ENCODE measurements at regions not wholly inside any gene's neighbourhood (a gene's known extent, or its start where the extent isn't known, plus 50 kb on each side); places are given as distances from the start of the nearest gene placed in this dataset.

DNA sequence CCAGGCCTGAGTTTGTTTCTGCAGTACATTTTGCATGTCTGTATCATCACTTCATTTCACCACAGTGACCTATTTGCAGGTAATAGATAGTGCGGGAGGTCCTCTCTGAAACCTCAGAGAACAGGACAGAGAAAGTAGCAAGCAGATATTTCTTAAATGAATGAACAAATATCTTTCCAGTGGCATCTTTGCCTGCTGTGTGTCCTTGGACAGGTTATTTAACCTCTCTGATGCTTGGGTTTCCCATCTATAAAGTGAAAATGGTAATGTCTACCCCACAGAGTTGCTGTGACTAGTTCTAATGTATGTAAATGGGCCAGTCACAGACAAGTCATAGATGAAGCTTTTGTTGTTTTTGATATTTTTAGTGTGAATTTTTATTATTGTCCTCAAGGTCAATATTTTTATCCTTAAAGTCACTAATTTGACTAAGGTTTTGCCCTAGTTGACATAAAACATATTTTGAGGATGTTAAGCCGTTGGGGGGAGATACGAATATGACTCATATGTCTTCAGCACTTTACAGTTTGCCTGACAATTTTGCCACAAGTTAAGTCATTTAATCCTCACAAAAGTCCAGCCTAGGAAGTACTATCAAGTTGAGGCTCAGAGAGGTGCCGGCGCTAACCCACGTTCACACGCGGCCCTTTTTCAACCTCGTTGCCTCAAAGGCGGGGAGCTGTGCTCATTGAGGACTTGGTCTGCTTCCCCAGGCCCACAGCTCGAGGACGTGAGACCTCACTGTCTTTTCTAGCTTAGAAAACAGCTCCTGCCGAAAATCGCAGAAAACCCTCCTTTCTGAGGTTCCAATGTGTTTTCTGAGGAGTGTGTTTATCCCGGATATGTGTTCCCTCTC lies 126.7 kb upstream of the STX18 start:
- dilution Hi-C loops (cut with MboI; ENCODE audit: extremely low pct_ligation_motif_present, low sequenced_read_pairs): no loop called here

DNA sequence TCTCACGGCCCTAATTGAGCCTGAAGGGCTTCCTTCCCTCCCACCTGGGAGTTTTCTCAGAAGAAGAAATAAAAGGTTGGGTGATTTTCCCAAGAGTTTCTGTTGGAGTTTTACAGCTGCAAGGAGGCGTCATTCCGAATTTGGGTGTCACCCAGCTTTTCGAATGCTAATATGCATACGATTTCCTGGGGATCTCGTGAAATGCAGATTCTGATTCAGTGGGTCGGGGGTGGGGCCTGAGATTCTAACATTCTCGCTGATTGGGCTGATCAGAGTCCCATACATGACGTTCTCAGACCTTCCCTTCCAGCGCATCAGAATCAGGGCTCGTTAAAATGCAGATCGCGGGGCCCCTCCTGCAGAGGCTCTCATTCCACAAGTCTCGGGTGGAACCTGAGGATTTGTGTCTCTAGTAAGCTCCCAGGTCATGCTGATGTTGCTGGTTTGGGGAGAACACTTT lies 125.8 kb upstream of the STX18 start:
- Histone ChIP-seq H3K36me3 (ENCODE audit: control insufficient read depth in 2 of 2, extremely low read depth in 1 of 2, insufficient read depth in 2 of 2, low read length in 2 of 2) (no peaks in the 10 kb centered on the region), H3K9me3 (ENCODE audit: control insufficient read depth, low read depth, low read length) (no peaks in the 10 kb centered on the region), H4K20me1 (ENCODE audit: control insufficient read depth, extremely low read depth, insufficient read depth, low read length) (no peaks in the 10 kb centered on the region), H3K4me2 (ENCODE audit: control insufficient read depth, extremely low read depth, insufficient read depth, low read depth, low read length) (no peak overlapping the region), H3K4me3 (ENCODE audit: control insufficient read depth in 2 of 3, extremely low read depth in 1 of 3, insufficient read depth in 2 of 3, low read depth in 1 of 3, low read length in 3 of 3) (no peak overlapping the region), H3K27ac (ENCODE audit: control insufficient read depth, insufficient read depth, low read length) (no peak overlapping the region), H3K79me2 (ENCODE audit: control insufficient read depth, insufficient read depth, low read length) (no peaks in the 10 kb centered on the region), H3K4me1 (ENCODE audit: control insufficient read depth, extremely low read depth, insufficient read depth, low read length) (no peaks in the 10 kb centered on the region), H3K9me1 (ENCODE audit: control insufficient read depth, extremely low read depth, insufficient read depth, low read length) (no peaks in the 10 kb centered on the region), H3K27me3 (ENCODE audit: control insufficient read depth, extremely low read depth, insufficient read depth, low read length) (no peaks in the 10 kb centered on the region), H2AFZ (ENCODE audit: control insufficient read depth, low read length) (no peak overlapping the region), H3K9ac (ENCODE audit: control insufficient read depth, extremely low read depth, insufficient read depth, low read length) (no peak overlapping the region)
- FAIRE-seq (no peak), DNase-seq (ENCODE audit: low read depth, low spot score) (no peak)
- dilution Hi-C loops (cut with MboI; ENCODE audit: extremely low pct_ligation_motif_present, low sequenced_read_pairs): no loop called here
- TF ChIP-seq EZH2 (IDR thresholded peaks at IDR 0.05; ENCODE audit: low read length): no peak
- TF ChIP-seq, protein P1, sequence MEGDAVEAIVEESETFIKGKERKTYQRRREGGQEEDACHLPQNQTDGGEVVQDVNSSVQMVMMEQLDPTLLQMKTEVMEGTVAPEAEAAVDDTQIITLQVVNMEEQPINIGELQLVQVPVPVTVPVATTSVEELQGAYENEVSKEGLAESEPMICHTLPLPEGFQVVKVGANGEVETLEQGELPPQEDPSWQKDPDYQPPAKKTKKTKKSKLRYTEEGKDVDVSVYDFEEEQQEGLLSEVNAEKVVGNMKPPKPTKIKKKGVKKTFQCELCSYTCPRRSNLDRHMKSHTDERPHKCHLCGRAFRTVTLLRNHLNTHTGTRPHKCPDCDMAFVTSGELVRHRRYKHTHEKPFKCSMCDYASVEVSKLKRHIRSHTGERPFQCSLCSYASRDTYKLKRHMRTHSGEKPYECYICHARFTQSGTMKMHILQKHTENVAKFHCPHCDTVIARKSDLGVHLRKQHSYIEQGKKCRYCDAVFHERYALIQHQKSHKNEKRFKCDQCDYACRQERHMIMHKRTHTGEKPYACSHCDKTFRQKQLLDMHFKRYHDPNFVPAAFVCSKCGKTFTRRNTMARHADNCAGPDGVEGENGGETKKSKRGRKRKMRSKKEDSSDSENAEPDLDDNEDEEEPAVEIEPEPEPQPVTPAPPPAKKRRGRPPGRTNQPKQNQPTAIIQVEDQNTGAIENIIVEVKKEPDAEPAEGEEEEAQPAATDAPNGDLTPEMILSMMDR (optimal IDR thresholded peaks at IDR 0.05 in 1 of 3, IDR thresholded peaks at IDR 0.05 in 1 of 3, conservative IDR thresholded peaks at IDR 0.05 in 1 of 3; ENCODE audit: extremely low read depth in 1 of 3, insufficient read depth in 2 of 3, low read length in 3 of 3): no peak

More for the DNA sequence above, 126.7 kb upstream of the STX18 start:
- TF ChIP-seq EZH2 (IDR thresholded peaks at IDR 0.05; ENCODE audit: low read length): no peak
- TF ChIP-seq, protein P1 (optimal IDR thresholded peaks at IDR 0.05 in 1 of 3, IDR thresholded peaks at IDR 0.05 in 1 of 3, conservative IDR thresholded peaks at IDR 0.05 in 1 of 3; ENCODE audit: extremely low read depth in 1 of 3, insufficient read depth in 2 of 3, low read length in 3 of 3): no peak
- H3K79me2 ChIP-seq (ENCODE audit: control insufficient read depth, insufficient read depth, low read length): no peaks in the 10 kb centered on the region
- FAIRE-seq: no peak
- H3K4me3 ChIP-seq (ENCODE audit: control insufficient read depth in 2 of 3, extremely low read depth in 1 of 3, insufficient read depth in 2 of 3, low read depth in 1 of 3, low read length in 3 of 3): no peak overlapping the region
- no peak overlapping the region for H3K9ac ChIP-seq (ENCODE audit: control insufficient read depth, extremely low read depth, insufficient read depth, low read length)
- no peak overlapping the region for H2AFZ ChIP-seq (ENCODE audit: control insufficient read depth, low read length)
- no peak overlapping the region for H3K4me2 ChIP-seq (ENCODE audit: control insufficient read depth, extremely low read depth, insufficient read depth, low read depth, low read length)
- no peaks in the 10 kb centered on the region for H3K9me1 ChIP-seq (ENCODE audit: control insufficient read depth, extremely low read depth, insufficient read depth, low read length)
- no peak overlapping the region for H3K27ac ChIP-seq (ENCODE audit: control insufficient read depth, insufficient read depth, low read length)
- no peak for DNase-seq (ENCODE audit: low read depth, low spot score)
- H3K36me3 ChIP-seq (ENCODE audit: control insufficient read depth in 2 of 2, extremely low read depth in 1 of 2, insufficient read depth in 2 of 2, low read length in 2 of 2): no peaks in the 10 kb centered on the region
- no peaks in the 10 kb centered on the region for H3K4me1 ChIP-seq (ENCODE audit: control insufficient read depth, extremely low read depth, insufficient read depth, low read length)
- no peaks in the 10 kb centered on the region for H3K9me3 ChIP-seq (ENCODE audit: control insufficient read depth, low read depth, low read length)
- H3K27me3 ChIP-seq (ENCODE audit: control insufficient read depth, extremely low read depth, insufficient read depth, low read length): no peaks in the 10 kb centered on the region
- H4K20me1 ChIP-seq (ENCODE audit: control insufficient read depth, extremely low read depth, insufficient read depth, low read length): no peaks in the 10 kb centered on the region
